Calu3 (cell line): ENCODE measurements at regions not wholly inside any gene's neighbourhood (a gene's known extent, or its start where the extent isn't known, plus 50 kb on each side); places are given as distances from the start of the nearest gene placed in this dataset.

Experiments
- BruUV-seq: library from RNA; stranded (reverse); fragments of 400-500 nt; replicated peaks from 2 replicates; lab custom pipeline; 2021; lab: Mats Ljungman, UMichigan
- CTCF ChIA-PET: fragments of 300-600 bp; sonication (Branson Sonifier 250); formaldehyde crosslinking; loops from one replicate; lab custom pipeline; 2022; ENCODE audit warnings: antibody characterized with exemption; lab: Charles Lee
- DNase-seq: peaks from one replicate; pipeline ENCODE4 v3.0.0; 2022
- H3K27ac Mint-ChIP-seq: one replicate; pipeline ENCODE4 v1.8.0; 2022; ENCODE audit warnings: mixed read lengths; ENCODE audit not compliant: unreplicated experiment
- H3K27me3 Mint-ChIP-seq: one replicate; pipeline ENCODE4 v1.8.0; 2022; ENCODE audit warnings: mixed read lengths; ENCODE audit not compliant: unreplicated experiment
- H3K36me3 Mint-ChIP-seq: one replicate; pipeline ENCODE4 v1.8.0; 2022; ENCODE audit warnings: mild to moderate bottlenecking, moderate library complexity, mixed read lengths; ENCODE audit not compliant: insufficient read depth, unreplicated experiment
- H3K4me1 Mint-ChIP-seq: one replicate; pipeline ENCODE4 v1.8.0; 2022; ENCODE audit warnings: mild to moderate bottlenecking, low read depth, mixed read lengths; ENCODE audit not compliant: unreplicated experiment
- H3K4me3 Mint-ChIP-seq: one replicate; pipeline ENCODE4 v1.8.0; 2022; ENCODE audit warnings: mild to moderate bottlenecking, low read depth, moderate library complexity, mixed read lengths; ENCODE audit not compliant: unreplicated experiment
- H3K9me3 Mint-ChIP-seq: one replicate; pipeline ENCODE4 v1.8.0; 2022; ENCODE audit warnings: low read depth, mixed read lengths; ENCODE audit not compliant: unreplicated experiment
- intact Hi-C: fragments of 100-400 bp; cut with micrococcal nuclease; formaldehyde crosslinking; loops from one replicate; pipeline ENCODE4 v1.10.0; 2022; ENCODE audit not compliant: unreplicated experiment
- TF ChIP-seq, protein P1 (sequence below): fragments of 200-600 bp; IDR thresholded peaks from one replicate; pipeline ENCODE4 v1.8.0; 2022; ENCODE audit warnings: antibody characterized with exemption; ENCODE audit not compliant: unreplicated experiment

DNA sequence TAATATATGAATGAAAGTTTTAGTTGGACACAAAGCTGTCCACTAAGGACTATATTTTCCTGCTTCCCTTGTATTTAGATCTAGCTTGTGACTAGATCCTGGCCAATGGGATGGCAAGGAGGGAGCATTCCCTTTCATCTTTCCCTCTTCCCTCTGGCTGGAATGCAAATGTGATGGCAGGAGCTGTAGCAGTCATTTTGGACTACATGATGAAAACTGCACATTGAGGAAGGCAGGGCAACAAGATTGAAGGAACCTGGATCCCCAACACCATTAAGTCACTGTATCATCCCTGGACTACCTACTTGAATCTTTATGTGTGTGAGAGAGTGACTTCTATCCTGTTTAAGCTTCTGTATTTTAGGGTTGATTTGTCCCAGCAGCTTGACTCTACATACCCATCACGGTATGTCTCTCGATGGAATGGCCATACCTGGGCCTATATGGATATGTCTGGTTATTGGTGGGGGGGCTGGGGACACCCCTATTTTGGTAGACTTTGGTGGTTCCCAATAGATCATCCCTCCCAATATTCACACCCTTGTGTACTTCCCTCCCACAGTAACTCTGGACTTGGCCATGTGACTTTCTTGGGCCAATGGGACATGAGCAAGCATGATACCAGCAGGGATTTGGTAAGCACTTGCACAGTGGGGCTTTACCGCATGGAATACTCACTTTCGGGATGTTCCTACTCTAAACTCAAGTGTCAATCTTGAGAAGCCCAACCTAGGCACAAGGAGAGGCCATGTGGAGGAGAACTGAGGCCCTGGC is 128.5 kb downstream of the VEGFA start:
- CTCF ChIA-PET: interaction anchor here (1.0 to 1.6 kb wide), 3 partner anchors 10 to 180 kb away, joined by 3 to 4 read pairs (median 3); no protein-coding TSS in a partner anchor
- DNase-seq: no peak
- H3K4me1 Mint-ChIP-seq: no peaks in the 10 kb centered on the region

DNA sequence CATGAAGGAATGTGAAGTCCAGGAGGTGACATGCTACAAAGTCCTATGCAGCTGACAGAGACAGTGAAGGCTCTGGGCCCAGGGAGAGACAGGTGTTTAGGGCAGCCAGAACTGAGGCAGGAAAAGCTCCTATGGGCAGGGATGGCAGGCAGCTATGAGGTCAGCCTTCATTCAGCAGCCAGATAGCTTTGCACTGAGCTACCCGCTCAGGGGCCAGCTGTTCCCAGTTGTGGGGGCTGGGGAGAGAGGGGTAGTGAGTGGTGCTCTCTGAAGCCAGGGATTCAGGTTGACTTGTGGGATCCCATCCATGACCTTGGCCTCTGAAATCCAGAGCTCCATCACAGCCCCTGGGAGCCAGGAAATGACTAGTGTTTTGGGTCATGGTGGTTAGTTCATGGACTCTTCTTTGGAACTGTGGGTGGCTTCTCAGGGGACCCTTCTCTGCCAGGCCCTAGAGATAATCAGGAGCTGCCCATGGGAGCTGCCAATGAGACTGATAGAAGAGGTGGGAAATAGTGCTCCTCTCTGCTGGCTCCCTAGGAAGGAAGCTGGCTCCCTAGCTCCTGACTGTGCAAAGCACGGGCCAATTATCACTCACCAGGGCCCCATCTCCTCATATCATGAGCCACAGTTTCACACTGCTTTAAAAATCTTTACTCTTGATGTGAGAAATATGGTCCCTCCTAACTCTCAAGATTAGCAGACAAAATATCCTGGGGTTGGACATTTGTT is 127.7 kb downstream of the VEGFA start:
- TF ChIP-seq, protein P1, sequence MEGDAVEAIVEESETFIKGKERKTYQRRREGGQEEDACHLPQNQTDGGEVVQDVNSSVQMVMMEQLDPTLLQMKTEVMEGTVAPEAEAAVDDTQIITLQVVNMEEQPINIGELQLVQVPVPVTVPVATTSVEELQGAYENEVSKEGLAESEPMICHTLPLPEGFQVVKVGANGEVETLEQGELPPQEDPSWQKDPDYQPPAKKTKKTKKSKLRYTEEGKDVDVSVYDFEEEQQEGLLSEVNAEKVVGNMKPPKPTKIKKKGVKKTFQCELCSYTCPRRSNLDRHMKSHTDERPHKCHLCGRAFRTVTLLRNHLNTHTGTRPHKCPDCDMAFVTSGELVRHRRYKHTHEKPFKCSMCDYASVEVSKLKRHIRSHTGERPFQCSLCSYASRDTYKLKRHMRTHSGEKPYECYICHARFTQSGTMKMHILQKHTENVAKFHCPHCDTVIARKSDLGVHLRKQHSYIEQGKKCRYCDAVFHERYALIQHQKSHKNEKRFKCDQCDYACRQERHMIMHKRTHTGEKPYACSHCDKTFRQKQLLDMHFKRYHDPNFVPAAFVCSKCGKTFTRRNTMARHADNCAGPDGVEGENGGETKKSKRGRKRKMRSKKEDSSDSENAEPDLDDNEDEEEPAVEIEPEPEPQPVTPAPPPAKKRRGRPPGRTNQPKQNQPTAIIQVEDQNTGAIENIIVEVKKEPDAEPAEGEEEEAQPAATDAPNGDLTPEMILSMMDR: no peak
- Mint-ChIP-seq H3K4me3 (no peak overlapping the region), H3K36me3 (no peaks in the 10 kb centered on the region), H3K4me1 (no peaks in the 10 kb centered on the region), H3K27me3 (no peaks in the 10 kb centered on the region), H3K9me3 (no peaks in the 10 kb centered on the region), H3K27ac (no peak overlapping the region)
- intact Hi-C loops: no loop called here
- no TSS peak for BruUV-seq
- CTCF ChIA-PET: interaction anchor here (0.6 to 1.6 kb wide), 4 partner anchors 10 to 720 kb away, joined by 3 to 7 read pairs (median 4); no protein-coding TSS in a partner anchor
- DNase-seq: no peak

More for the DNA sequence above, 128.5 kb downstream of the VEGFA start:
- intact Hi-C loops: no loop called here
- Mint-ChIP-seq H3K9me3 (no peaks in the 10 kb centered on the region), H3K36me3 (no peaks in the 10 kb centered on the region), H3K4me3 (no peak overlapping the region), H3K27ac (no peak overlapping the region), H3K27me3 (no peaks in the 10 kb centered on the region)
- no TSS peak for BruUV-seq
- TF ChIP-seq, protein P1: no peak

DNA sequence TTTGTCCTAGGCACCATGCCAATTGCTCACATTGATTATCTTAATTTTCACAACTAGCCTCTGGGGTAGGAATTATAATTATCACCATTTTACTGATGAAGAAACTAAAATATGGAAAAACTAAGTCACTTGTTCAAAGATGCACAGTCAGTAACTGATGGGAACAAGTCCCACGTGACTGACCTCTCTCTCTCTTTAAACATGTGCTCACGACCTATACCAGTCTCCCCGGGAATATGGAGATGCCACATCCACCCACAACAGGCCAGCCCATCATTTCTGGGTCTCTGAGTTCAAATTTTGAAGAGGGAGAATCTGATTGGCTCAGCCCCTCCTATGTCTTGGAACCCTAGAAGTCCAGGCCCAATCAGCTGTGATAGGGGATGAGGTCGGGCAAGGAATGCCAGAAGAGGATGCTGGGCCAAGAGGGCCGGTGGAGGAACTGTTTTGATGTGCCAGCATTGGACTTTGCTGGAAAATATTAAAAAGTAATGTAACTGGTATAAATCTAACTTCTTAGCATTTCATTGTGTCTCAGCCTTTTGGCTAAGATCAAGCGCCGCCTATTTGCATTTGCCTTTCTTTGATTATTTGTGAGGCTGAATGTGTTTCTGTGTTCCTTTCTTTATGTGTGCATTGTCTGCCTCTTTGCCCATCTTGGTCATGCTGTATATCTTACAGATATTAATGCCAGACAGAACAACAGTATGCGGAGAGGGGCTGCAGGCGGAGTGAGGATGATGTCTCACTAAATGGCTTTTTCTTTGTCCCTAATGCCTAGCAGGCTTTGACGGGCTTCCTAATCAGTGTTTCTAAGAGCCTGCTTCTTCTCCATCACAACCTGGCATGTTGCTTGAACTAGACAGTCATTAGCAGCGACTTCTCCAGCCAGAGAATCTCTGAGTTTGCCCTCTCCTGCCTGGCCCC is 126.6 kb downstream of the VEGFA start:
- CTCF ChIA-PET: interaction anchor here (1.0 kb wide), 1 partner anchor 11 kb away, joined by 7 read pairs; no protein-coding TSS in a partner anchor
- intact Hi-C loops: no loop called here
- no TSS peak for BruUV-seq
- Mint-ChIP-seq H3K36me3 (no peaks in the 10 kb centered on the region), H3K27me3 (peaks cover 2% of the 10 kb centered on the region), H3K9me3 (no peaks in the 10 kb centered on the region), H3K4me3 (no peak overlapping the region), H3K27ac (no peak overlapping the region), H3K4me1 (peaks cover under 1% of the 10 kb centered on the region)
- TF ChIP-seq, protein P1: no peak
- no peak for DNase-seq
